ENCODE measurements at regions not wholly inside any gene's neighbourhood (a gene's known extent, or its start where the extent isn't known, plus 50 kb on each side); places are given as distances from the start of the nearest gene placed in this dataset.

DNA sequence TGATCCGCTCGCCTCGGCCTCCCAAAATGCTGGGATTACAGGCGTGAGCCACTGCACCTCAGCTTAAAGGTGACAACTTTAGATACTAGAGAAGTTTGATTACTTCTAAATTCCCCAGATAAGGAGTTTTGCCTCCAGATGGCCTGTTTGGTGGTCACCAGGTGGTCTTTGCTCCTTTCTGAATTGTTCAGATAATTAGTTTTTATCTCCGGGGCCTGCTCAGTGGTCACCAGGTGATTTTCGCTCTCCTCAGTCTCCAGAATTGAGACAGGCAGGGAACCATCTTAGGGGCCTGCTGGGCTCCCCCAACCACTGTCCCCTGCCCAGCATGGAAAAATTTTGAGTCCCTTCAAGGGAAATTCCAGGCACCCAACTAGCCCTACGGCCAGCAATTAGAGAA is 62.6 kb downstream of the GPR6 start:
- dilution Hi-C loops (cut with MboI; ENCODE audit: extremely low pct_ligation_motif_present, low sequenced_read_pairs) (no loop called here), intact Hi-C loops (cut with micrococcal nuclease) (no loop called here)
- Histone ChIP-seq H3K9me1 (replicated peaks; ENCODE audit: control insufficient read depth, extremely low read depth, insufficient read depth, low read length) (no peaks in the 10 kb centered on the region), H3K79me2 (ENCODE audit: control insufficient read depth, insufficient read depth, low read length) (no peaks in the 10 kb centered on the region), H3K4me2 (ENCODE audit: insufficient read depth, low read length) (no peak overlapping the region), H4K20me1 (replicated peaks; ENCODE audit: control insufficient read depth, extremely low read depth, insufficient read depth, low read length) (no peaks in the 10 kb centered on the region), H3K36me3 (ENCODE audit: control insufficient read depth in 2 of 2, extremely low read depth in 1 of 2, insufficient read depth in 2 of 2, low read length in 2 of 2) (no peaks in the 10 kb centered on the region), H3K9ac (replicated peaks; ENCODE audit: extremely low read depth, insufficient read depth, low read length) (no peak overlapping the region), H3K4me3 (replicated peaks in 1 of 3; ENCODE audit: insufficient read depth in 1 of 3, low read depth in 1 of 3, low read length in 3 of 3) (no peak overlapping the region), H3K27me3 (ENCODE audit: control insufficient read depth in 2 of 2, insufficient read depth in 2 of 2, low read length in 2 of 2) (peaks cover 6 to 8% of the 10 kb centered on the region in 2 experiments), H3K4me1 (ENCODE audit: control insufficient read depth, extremely low read depth, insufficient read depth, low read length) (no peaks in the 10 kb centered on the region), H3K9me3 (replicated peaks; ENCODE audit: control insufficient read depth, insufficient read depth, low read length) (no peaks in the 10 kb centered on the region), H2AFZ (ENCODE audit: low read depth, low read length) (no peak overlapping the region), H3K27ac (ENCODE audit: insufficient read depth, low read depth, low read length) (no peak overlapping the region)
- no TSS peak for BruUV-seq (replicated peaks)
- TF ChIP-seq FOS (IDR thresholded peaks at IDR 0.05; ENCODE audit: borderline replicate concordance, insufficient read depth, low read length) (no peak), POLR2A (IDR thresholded peaks at IDR 0.05; ENCODE audit: low read depth, low read length) (no peak), GATA2 (IDR thresholded peaks at IDR 0.05; ENCODE audit: insufficient read depth, insufficient read length, low read depth, low read length) (no peak), JUN (IDR thresholded peaks at IDR 0.05; ENCODE audit: borderline replicate concordance, insufficient read depth, insufficient read length, low read depth) (no peak), POLR2AphosphoS5 (IDR thresholded peaks at IDR 0.05; ENCODE audit: insufficient read depth, low read depth, low read length) (no peak), EZH2 (IDR thresholded peaks at IDR 0.05; ENCODE audit: borderline replicate concordance, low read depth, low read length, severe bottlenecking) (no peak), MYC (IDR thresholded peaks at IDR 0.05; ENCODE audit: low read depth, low read length) (no peak)
- TF ChIP-seq, protein P1, sequence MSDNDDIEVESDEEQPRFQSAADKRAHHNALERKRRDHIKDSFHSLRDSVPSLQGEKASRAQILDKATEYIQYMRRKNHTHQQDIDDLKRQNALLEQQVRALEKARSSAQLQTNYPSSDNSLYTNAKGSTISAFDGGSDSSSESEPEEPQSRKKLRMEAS (IDR thresholded peaks at IDR 0.05; ENCODE audit: insufficient read depth, insufficient read length): no peak
- TF ChIP-seq, protein P2, sequence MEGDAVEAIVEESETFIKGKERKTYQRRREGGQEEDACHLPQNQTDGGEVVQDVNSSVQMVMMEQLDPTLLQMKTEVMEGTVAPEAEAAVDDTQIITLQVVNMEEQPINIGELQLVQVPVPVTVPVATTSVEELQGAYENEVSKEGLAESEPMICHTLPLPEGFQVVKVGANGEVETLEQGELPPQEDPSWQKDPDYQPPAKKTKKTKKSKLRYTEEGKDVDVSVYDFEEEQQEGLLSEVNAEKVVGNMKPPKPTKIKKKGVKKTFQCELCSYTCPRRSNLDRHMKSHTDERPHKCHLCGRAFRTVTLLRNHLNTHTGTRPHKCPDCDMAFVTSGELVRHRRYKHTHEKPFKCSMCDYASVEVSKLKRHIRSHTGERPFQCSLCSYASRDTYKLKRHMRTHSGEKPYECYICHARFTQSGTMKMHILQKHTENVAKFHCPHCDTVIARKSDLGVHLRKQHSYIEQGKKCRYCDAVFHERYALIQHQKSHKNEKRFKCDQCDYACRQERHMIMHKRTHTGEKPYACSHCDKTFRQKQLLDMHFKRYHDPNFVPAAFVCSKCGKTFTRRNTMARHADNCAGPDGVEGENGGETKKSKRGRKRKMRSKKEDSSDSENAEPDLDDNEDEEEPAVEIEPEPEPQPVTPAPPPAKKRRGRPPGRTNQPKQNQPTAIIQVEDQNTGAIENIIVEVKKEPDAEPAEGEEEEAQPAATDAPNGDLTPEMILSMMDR (IDR thresholded peaks at IDR 0.05; ENCODE audit: extremely low read depth in 1 of 2, insufficient read depth in 1 of 2, low read depth in 1 of 2, low read length in 2 of 2): no peak
- DNase-seq (ENCODE audit: low read depth, low spot score): no peak
- ChIA-PET POLR2A (no interaction called here), CTCF (interaction anchor here (1.2 to 9.6 kb wide), 20 partner anchors 8 to 521 kb away, joined by 4 to 449 read pairs (median 15); no protein-coding TSS in a partner anchor)
- no peak for FAIRE-seq

All from endothelial cell of umbilical vein (primary cell).